GM23338 (cell line): ENCODE measurements at regions not wholly inside any gene's neighbourhood (a gene's known extent, or its start where the extent isn't known, plus 50 kb on each side); places are given as distances from the start of the nearest gene placed in this dataset.

Source experiments
- ATAC-seq: fragments of 200-7000 bp; cut with Tn5 transposase; 3 replicates; pipeline ENCODE4 v1.9.1; 2020
- DNase-seq: peaks from one replicate; pipeline ENCODE4 v3.0.0-alpha.2; 2015; ENCODE audit warnings: low spot score
- H2AFZ ChIP-seq: fragments of 200-600 bp; sonication (generic); 2 replicates; pipeline ENCODE4 v1.8.0; 2016; ENCODE audit warnings: antibody characterized with exemption, mild to moderate bottlenecking, moderate library complexity
- H3F3A ChIP-seq: fragments of 200-600 bp; sonication (generic); replicated peaks from 2 replicates; pipeline ENCODE4 v1.8.0; 2017; ENCODE audit warnings: antibody characterized with exemption, mixed run types, low read depth
- H3K27ac ChIP-seq: fragments of 200-600 bp; sonication (generic); 2 replicates; pipeline ENCODE4 v1.6.1; 2016; ENCODE audit warnings: low read depth
- H3K27me3 ChIP-seq: fragments of 200-600 bp; sonication (generic); 2 replicates; pipeline ENCODE4 v1.8.0; 2016; ENCODE audit warnings: mild to moderate bottlenecking, mixed run types, moderate library complexity; ENCODE audit not compliant: insufficient read depth
- H3K36me3 ChIP-seq: fragments of 200-600 bp; sonication (generic); 2 replicates; pipeline ENCODE4 v1.8.0; 2016; ENCODE audit warnings: mild to moderate bottlenecking; ENCODE audit not compliant: insufficient read depth
- H3K4me1 ChIP-seq: fragments of 200-600 bp; sonication (generic); 2 replicates; pipeline ENCODE4 v1.8.0; 2016; ENCODE audit warnings: mild to moderate bottlenecking, moderate library complexity; ENCODE audit not compliant: insufficient read depth
- H3K4me2 ChIP-seq: fragments of 200-600 bp; sonication (generic); 2 replicates; pipeline ENCODE4 v1.7.1; 2017; ENCODE audit warnings: mixed run types
- H3K4me3 ChIP-seq: fragments of 200-600 bp; sonication (generic); 2 replicates; pipeline ENCODE4 v1.6.1; 2016; ENCODE audit warnings: mixed run types
- H3K79me2 ChIP-seq: fragments of 200-600 bp; sonication (generic); replicated peaks from 2 replicates; pipeline ENCODE4 v1.8.0; 2017; ENCODE audit warnings: mild to moderate bottlenecking; ENCODE audit not compliant: insufficient read depth
- H3K9me2 ChIP-seq: fragments of 200-600 bp; sonication (generic); 2 replicates; pipeline ENCODE4 v1.8.0; 2017; ENCODE audit not compliant: insufficient read depth
- H4K20me1 ChIP-seq: fragments of 200-600 bp; sonication (generic); replicated peaks from 2 replicates; pipeline ENCODE4 v1.8.0; 2017; ENCODE audit warnings: mild to moderate bottlenecking; ENCODE audit not compliant: insufficient read depth
- H3K27ac Mint-ChIP-seq: 2 replicates; pipeline ENCODE4 v1.8.0; 2020; ENCODE audit warnings: inconsistent platforms, mild to moderate bottlenecking, moderate library complexity, mixed read lengths
- H3K27me3 Mint-ChIP-seq: 3 replicates; pipeline ENCODE4 v1.8.0; 2022; ENCODE audit warnings: low read depth, mild to moderate bottlenecking, moderate library complexity, mixed read lengths, inconsistent platforms; ENCODE audit not compliant: insufficient read depth, poor library complexity
- H3K36me3 Mint-ChIP-seq: 3 replicates; pipeline ENCODE4 v1.8.0; 2021; ENCODE audit warnings: low read depth, mild to moderate bottlenecking, inconsistent platforms, moderate library complexity, mixed read lengths
- H3K4me1 Mint-ChIP-seq: 3 replicates; pipeline ENCODE4 v1.8.0; 2020; ENCODE audit warnings: mild to moderate bottlenecking, inconsistent platforms, mixed read lengths
- H3K4me3 Mint-ChIP-seq: 3 replicates; pipeline ENCODE4 v1.8.0; 2021; ENCODE audit warnings: moderate library complexity, mild to moderate bottlenecking, inconsistent platforms, mixed read lengths
- H3K9me3 Mint-ChIP-seq: 3 replicates; pipeline ENCODE4 v1.8.0; 2020; ENCODE audit warnings: moderate library complexity, mild to moderate bottlenecking, inconsistent platforms, mixed read lengths
- EZH2 ChIP-seq: fragments of 200-600 bp; sonication (generic); IDR thresholded peaks from one replicate; pipeline ENCODE4 v1.8.0; 2017; ENCODE audit warnings: antibody characterized with exemption, mild to moderate bottlenecking, low read depth; ENCODE audit not compliant: unreplicated experiment
- EZH2phosphoT487 ChIP-seq: fragments of 200-600 bp; sonication (generic); IDR thresholded peaks from one replicate; pipeline ENCODE4 v1.8.1; 2018; ENCODE audit warnings: antibody characterized with exemption; ENCODE audit not compliant: unreplicated experiment
- STAT1 ChIP-seq: IDR thresholded peaks from one replicate; pipeline ENCODE4 v1.6.1; 2016; ENCODE audit warnings: antibody characterized with exemption; ENCODE audit not compliant: unreplicated experiment
- ZNF114 ChIP-seq: fragments of 250-450 bp; sonication (Bioruptor Pico); IDR thresholded peaks from 2 replicates; pipeline ENCODE4 v1.5.0; 2020; ENCODE audit warnings: mild to moderate bottlenecking, moderate library complexity
- TF ChIP-seq, protein P1 (sequence below): IDR thresholded peaks from 2 replicates; pipeline ENCODE4 v1.6.1; 2016; ENCODE audit warnings: antibody characterized with exemption
- TF ChIP-seq, protein P2 (sequence below): fragments of 250-450 bp; sonication (Bioruptor Pico); IDR thresholded peaks from 2 replicates; pipeline ENCODE4 v1.5.0; 2020; ENCODE audit warnings: mild to moderate bottlenecking, moderate library complexity
- TF ChIP-seq, protein P3 (sequence below), 2 experiments: fragments of 200-600 bp in 1 of 2; sonication (generic) in 1 of 2; conservative IDR thresholded peaks; 2 replicates each; pipeline versions ENCODE4 v1.5.1 to v1.6.1; 2016 to 2017; ENCODE audit warnings: antibody characterized with exemption in 2 of 2, low read depth in 2 of 2, mild to moderate bottlenecking in 2 of 2, moderate library complexity in 1 of 2

DNA sequence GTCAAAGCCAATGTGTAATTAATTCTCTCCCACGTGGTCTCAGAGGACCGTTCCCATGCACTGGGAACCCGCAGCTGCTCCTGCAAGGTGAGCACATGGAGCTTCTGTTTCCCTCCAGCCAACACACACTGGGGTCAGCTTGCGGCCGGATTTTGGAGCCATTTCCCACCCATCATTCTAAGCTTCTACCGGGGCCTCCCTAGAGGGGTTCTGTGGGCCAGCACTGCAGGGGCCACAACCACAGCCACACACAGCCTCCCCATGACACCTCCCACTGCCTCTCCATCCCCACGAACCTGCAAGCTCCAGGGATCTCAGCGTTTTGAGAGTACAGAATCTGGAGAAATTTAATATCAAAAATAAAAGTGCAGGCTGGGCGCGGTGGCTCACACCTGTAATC is 120.7 kb upstream of the SOX1 start:
- peaks cover 10% of the 10 kb centered on the region; the same call in 2 of the 3 replicates for H3K36me3 Mint-ChIP-seq

More for the DNA sequence above, 120.7 kb upstream of the SOX1 start:
- H3K27ac Mint-ChIP-seq = no peak overlapping the region
- Histone ChIP-seq H3K36me3 (no peaks in the 10 kb centered on the region), H2AFZ (no peak overlapping the region), H3K79me2 (no peaks in the 10 kb centered on the region), H3K27me3 (no peaks in the 10 kb centered on the region), H4K20me1 (no peaks in the 10 kb centered on the region), H3K4me3 (no peak overlapping the region), H3F3A (no peaks in the 10 kb centered on the region), H3K4me1 (no peaks in the 10 kb centered on the region), H3K9me2 (0 out of 2 replicates have a peak, but pooled peaks cover 4% of the 10 kb centered on the region), H3K4me2 (no peak overlapping the region), H3K27ac (no peak overlapping the region)
- peaks cover 5% of the 10 kb centered on the region for H3K27me3 Mint-ChIP-seq
- DNase-seq (no peak), ATAC-seq (no peak)
- H3K4me1 Mint-ChIP-seq = peaks cover 2% of the 10 kb centered on the region; the same call in 1 of the 3 replicates
- TF ChIP-seq, protein P1, sequence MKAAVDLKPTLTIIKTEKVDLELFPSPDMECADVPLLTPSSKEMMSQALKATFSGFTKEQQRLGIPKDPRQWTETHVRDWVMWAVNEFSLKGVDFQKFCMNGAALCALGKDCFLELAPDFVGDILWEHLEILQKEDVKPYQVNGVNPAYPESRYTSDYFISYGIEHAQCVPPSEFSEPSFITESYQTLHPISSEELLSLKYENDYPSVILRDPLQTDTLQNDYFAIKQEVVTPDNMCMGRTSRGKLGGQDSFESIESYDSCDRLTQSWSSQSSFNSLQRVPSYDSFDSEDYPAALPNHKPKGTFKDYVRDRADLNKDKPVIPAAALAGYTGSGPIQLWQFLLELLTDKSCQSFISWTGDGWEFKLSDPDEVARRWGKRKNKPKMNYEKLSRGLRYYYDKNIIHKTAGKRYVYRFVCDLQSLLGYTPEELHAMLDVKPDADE = no peak
- TF ChIP-seq EZH2phosphoT487 (no peak), STAT1 (no peak), EZH2 (no peak), ZNF114 (CRISPR knock-in tag) (no peak)
- TF ChIP-seq, protein P2, sequence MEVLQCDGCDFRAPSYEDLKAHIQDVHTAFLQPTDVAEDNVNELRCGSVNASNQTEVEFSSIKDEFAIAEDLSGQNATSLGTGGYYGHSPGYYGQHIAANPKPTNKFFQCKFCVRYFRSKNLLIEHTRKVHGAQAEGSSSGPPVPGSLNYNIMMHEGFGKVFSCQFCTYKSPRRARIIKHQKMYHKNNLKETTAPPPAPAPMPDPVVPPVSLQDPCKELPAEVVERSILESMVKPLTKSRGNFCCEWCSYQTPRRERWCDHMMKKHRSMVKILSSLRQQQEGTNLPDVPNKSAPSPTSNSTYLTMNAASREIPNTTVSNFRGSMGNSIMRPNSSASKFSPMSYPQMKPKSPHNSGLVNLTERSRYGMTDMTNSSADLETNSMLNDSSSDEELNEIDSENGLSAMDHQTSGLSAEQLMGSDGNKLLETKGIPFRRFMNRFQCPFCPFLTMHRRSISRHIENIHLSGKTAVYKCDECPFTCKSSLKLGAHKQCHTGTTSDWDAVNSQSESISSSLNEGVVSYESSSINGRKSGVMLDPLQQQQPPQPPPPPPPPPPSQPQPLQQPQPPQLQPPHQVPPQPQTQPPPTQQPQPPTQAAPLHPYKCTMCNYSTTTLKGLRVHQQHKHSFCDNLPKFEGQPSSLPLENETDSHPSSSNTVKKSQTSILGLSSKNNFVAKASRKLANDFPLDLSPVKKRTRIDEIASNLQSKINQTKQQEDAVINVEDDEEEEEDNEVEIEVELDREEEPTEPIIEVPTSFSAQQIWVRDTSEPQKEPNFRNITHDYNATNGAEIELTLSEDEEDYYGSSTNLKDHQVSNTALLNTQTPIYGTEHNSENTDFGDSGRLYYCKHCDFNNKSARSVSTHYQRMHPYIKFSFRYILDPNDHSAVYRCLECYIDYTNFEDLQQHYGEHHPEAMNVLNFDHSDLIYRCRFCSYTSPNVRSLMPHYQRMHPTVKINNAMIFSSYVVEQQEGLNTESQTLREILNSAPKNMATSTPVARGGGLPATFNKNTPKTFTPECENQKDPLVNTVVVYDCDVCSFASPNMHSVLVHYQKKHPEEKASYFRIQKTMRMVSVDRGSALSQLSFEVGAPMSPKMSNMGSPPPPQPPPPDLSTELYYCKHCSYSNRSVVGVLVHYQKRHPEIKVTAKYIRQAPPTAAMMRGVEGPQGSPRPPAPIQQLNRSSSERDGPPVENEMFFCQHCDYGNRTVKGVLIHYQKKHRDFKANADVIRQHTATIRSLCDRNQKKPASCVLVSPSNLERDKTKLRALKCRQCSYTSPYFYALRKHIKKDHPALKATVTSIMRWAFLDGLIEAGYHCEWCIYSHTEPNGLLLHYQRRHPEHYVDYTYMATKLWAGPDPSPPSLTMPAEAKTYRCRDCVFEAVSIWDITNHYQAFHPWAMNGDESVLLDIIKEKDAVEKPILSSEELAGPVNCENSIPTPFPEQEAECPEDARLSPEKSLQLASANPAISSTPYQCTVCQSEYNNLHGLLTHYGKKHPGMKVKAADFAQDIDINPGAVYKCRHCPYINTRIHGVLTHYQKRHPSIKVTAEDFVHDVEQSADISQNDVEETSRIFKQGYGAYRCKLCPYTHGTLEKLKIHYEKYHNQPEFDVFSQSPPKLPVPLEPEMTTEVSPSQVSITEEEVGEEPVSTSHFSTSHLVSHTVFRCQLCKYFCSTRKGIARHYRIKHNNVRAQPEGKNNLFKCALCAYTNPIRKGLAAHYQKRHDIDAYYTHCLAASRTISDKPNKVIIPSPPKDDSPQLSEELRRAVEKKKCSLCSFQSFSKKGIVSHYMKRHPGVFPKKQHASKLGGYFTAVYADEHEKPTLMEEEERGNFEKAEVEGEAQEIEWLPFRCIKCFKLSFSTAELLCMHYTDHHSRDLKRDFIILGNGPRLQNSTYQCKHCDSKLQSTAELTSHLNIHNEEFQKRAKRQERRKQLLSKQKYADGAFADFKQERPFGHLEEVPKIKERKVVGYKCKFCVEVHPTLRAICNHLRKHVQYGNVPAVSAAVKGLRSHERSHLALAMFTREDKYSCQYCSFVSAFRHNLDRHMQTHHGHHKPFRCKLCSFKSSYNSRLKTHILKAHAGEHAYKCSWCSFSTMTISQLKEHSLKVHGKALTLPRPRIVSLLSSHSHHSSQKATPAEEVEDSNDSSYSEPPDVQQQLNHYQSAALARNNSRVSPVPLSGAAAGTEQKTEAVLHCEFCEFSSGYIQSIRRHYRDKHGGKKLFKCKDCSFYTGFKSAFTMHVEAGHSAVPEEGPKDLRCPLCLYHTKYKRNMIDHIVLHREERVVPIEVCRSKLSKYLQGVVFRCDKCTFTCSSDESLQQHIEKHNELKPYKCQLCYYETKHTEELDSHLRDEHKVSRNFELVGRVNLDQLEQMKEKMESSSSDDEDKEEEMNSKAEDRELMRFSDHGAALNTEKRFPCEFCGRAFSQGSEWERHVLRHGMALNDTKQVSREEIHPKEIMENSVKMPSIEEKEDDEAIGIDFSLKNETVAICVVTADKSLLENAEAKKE (CRISPR knock-in tag) = no peak
- TF ChIP-seq, protein P3, sequence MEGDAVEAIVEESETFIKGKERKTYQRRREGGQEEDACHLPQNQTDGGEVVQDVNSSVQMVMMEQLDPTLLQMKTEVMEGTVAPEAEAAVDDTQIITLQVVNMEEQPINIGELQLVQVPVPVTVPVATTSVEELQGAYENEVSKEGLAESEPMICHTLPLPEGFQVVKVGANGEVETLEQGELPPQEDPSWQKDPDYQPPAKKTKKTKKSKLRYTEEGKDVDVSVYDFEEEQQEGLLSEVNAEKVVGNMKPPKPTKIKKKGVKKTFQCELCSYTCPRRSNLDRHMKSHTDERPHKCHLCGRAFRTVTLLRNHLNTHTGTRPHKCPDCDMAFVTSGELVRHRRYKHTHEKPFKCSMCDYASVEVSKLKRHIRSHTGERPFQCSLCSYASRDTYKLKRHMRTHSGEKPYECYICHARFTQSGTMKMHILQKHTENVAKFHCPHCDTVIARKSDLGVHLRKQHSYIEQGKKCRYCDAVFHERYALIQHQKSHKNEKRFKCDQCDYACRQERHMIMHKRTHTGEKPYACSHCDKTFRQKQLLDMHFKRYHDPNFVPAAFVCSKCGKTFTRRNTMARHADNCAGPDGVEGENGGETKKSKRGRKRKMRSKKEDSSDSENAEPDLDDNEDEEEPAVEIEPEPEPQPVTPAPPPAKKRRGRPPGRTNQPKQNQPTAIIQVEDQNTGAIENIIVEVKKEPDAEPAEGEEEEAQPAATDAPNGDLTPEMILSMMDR (conservative IDR thresholded peaks at IDR 0.05; ENCODE audit: low read depth in 2 of 2) = no peak
- no peak overlapping the region for H3K4me3 Mint-ChIP-seq
- H3K9me3 Mint-ChIP-seq = peaks cover 15% of the 10 kb centered on the region
